OCI-LY7 (cell line): ENCODE measurements at regions not wholly inside any gene's neighbourhood (a gene's known extent, or its start where the extent isn't known, plus 50 kb on each side); places are given as distances from the start of the nearest gene placed in this dataset.

Source experiments
- BruUV-seq: library from RNA; stranded (reverse); fragments of 400-500 nt; replicated peaks from 2 replicates; lab custom pipeline; 2021; lab: Mats Ljungman, UMichigan
- CTCF ChIA-PET: fragments of 300-600 bp; sonication (Branson Sonifier 250); formaldehyde crosslinking; loops from one replicate; lab custom pipeline; 2022; ENCODE audit warnings: antibody characterized with exemption; ENCODE audit not compliant: unreplicated experiment; lab: Charles Lee
- POLR2A ChIA-PET: fragments of 300-600 bp; sonication (Branson Sonifier 250); formaldehyde crosslinking; loops from one replicate; lab custom pipeline; 2022; ENCODE audit warnings: antibody characterized with exemption; lab: Charles Lee
- DNase-seq: peaks from one replicate; pipeline ENCODE4 v3.0.0-alpha.2; 2015; ENCODE audit warnings: low spot score
- H2AFZ ChIP-seq: fragments of 200-600 bp; sonication (generic), shearing (Covaris generic); 2 replicates; pipeline ENCODE4 v1.6.1; 2014; ENCODE audit warnings: mild to moderate bottlenecking, antibody characterized with exemption, low read length, moderate library complexity
- H3K27ac ChIP-seq: fragments of 200-600 bp; sonication (generic); 2 replicates; pipeline ENCODE4 v1.5.1; 2014; ENCODE audit warnings: mixed run types, low read depth, mild to moderate bottlenecking, moderate library complexity, low read length, inconsistent platforms; ENCODE audit not compliant: poor library complexity, severe bottlenecking
- H3K36me3 ChIP-seq: fragments of 200-600 bp; sonication (generic); 2 replicates; pipeline ENCODE4 v1.6.1; 2014; ENCODE audit warnings: mild to moderate bottlenecking, antibody characterized with exemption, low read length, moderate library complexity, mixed read lengths; ENCODE audit not compliant: insufficient read depth
- H3K4me1 ChIP-seq: fragments of 200-600 bp; sonication (generic); 2 replicates; pipeline ENCODE4 v1.5.1; 2014; ENCODE audit warnings: mild to moderate bottlenecking, low read length; ENCODE audit not compliant: insufficient read depth, poor library complexity, severe bottlenecking
- H3K4me2 ChIP-seq: fragments of 200-600 bp; sonication (generic); 2 replicates; pipeline ENCODE4 v1.6.1; 2014; ENCODE audit warnings: mild to moderate bottlenecking, low read length
- H3K4me3 ChIP-seq: fragments of 200-600 bp; sonication (generic); 2 replicates; pipeline ENCODE4 v1.5.1; 2014; ENCODE audit warnings: mild to moderate bottlenecking, low read depth, low read length; ENCODE audit not compliant: poor library complexity, severe bottlenecking
- H3K79me2 ChIP-seq: fragments of 200-600 bp; sonication (generic); 2 replicates; pipeline ENCODE4 v1.6.1; 2016; ENCODE audit warnings: low read depth, mild to moderate bottlenecking, low read length, moderate library complexity, mixed read lengths; ENCODE audit not compliant: insufficient read depth
- H3K9me2 ChIP-seq: fragments of 200-600 bp; sonication (generic); 2 replicates; pipeline ENCODE4 v1.6.1; 2016; ENCODE audit warnings: mild to moderate bottlenecking, low read length, mixed read lengths; ENCODE audit not compliant: insufficient read depth
- H3K9me3 ChIP-seq: fragments of 200-600 bp; sonication (generic); 2 replicates; pipeline ENCODE4 v1.6.1; 2014; ENCODE audit warnings: mild to moderate bottlenecking, mixed run types, low read length, mixed read lengths
- H4K20me1 ChIP-seq: fragments of 200-600 bp; sonication (generic); 2 replicates; pipeline ENCODE4 v1.6.1; 2014; ENCODE audit warnings: mild to moderate bottlenecking, antibody characterized with exemption, low read length, moderate library complexity, mixed read lengths; ENCODE audit not compliant: insufficient read depth
- CTCF ChIP-seq: fragments of 200-600 bp; sonication (generic); conservative IDR thresholded peaks from 2 replicates; pipeline ENCODE4 v1.5.1; 2014; ENCODE audit warnings: mild to moderate bottlenecking, antibody characterized with exemption, low read length, moderate library complexity, mixed read lengths
- EZH2phosphoT487 ChIP-seq: fragments of 200-600 bp; sonication (generic); IDR thresholded peaks from 2 replicates; pipeline ENCODE4 v1.6.1; 2018; ENCODE audit warnings: low read depth, borderline replicate concordance, mild to moderate bottlenecking, mixed run types, antibody characterized with exemption, low read length, moderate library complexity, mixed read lengths
- intact Hi-C: fragments of 100-400 bp; cut with micrococcal nuclease; formaldehyde crosslinking; loops from one replicate; pipeline ENCODE4 v1.10.0; 2022; ENCODE audit not compliant: unreplicated experiment

- Histone ChIP-seq H3K9me3 (peaks cover 10% of the 10 kb centered on the region), H4K20me1 (no peaks in the 10 kb centered on the region), H3K4me1 (no peaks in the 10 kb centered on the region), H2AFZ (no peak overlapping the region), H3K27ac (no peak overlapping the region), H3K4me2 (no peak overlapping the region), H3K79me2 (no peaks in the 10 kb centered on the region), H3K4me3 (no peak overlapping the region), H3K36me3 (no peaks in the 10 kb centered on the region), H3K9me2 (no peaks in the 10 kb centered on the region)
- TF ChIP-seq CTCF (no peak), EZH2phosphoT487 (no peak)
- intact Hi-C loops = no loop called here
- no peak for DNase-seq
- CTCF ChIA-PET = no interaction called here
- BruUV-seq = no TSS peak
- POLR2A ChIA-PET = no interaction called here
These were observed 115.9 kb downstream of the INHBB start for GRCh38 chr2:120461546-120462537.

GRCh38 chr2:120463527-120463926 is 117.6 kb downstream of the INHBB start:
- H3K27ac ChIP-seq = no peak overlapping the region
- ChIA-PET CTCF (no interaction called here), POLR2A (no interaction called here)
- no peaks in the 10 kb centered on the region for H3K9me2 ChIP-seq
- intact Hi-C loops = no loop called here
- no peaks in the 10 kb centered on the region for H3K36me3 ChIP-seq
- no peaks in the 10 kb centered on the region for H3K9me3 ChIP-seq
- no peak overlapping the region for H2AFZ ChIP-seq
- no peak for DNase-seq
- no peaks in the 10 kb centered on the region for H4K20me1 ChIP-seq
- H3K4me3 ChIP-seq = no peak overlapping the region
- H3K4me2 ChIP-seq = no peak overlapping the region
- TF ChIP-seq CTCF = no peak
- no peak for TF ChIP-seq EZH2phosphoT487
- H3K4me1 ChIP-seq = no peaks in the 10 kb centered on the region
- H3K79me2 ChIP-seq = no peaks in the 10 kb centered on the region
- BruUV-seq = no TSS peak

GRCh38 chr2:120463996-120464395 is 118.1 kb downstream of the INHBB start:
- CTCF ChIA-PET = no interaction called here

More at GRCh38 chr2:120463996-120464395, 118.1 kb downstream of the INHBB start:
- Histone ChIP-seq H3K9me3 (no peaks in the 10 kb centered on the region), H2AFZ (no peak overlapping the region), H3K4me1 (no peaks in the 10 kb centered on the region), H3K36me3 (no peaks in the 10 kb centered on the region), H3K9me2 (no peaks in the 10 kb centered on the region), H4K20me1 (no peaks in the 10 kb centered on the region), H3K79me2 (no peaks in the 10 kb centered on the region), H3K4me3 (no peak overlapping the region), H3K4me2 (no peak overlapping the region), H3K27ac (no peak overlapping the region)
- TF ChIP-seq EZH2phosphoT487 = no peak
- TF ChIP-seq CTCF = no peak
- intact Hi-C loops = no loop called here
- POLR2A ChIA-PET = no interaction called here
- no TSS peak for BruUV-seq
- no peak for DNase-seq
